A549 (cell line): ENCODE measurements at regions not wholly inside any gene's neighbourhood (a gene's known extent, or its start where the extent isn't known, plus 50 kb on each side); places are given as distances from the start of the nearest gene placed in this dataset.
A peak's percentile ranks its signal among the peaks of the same experiment; 100 is the strongest.

ENCODE experiments used
- CEBPB ChIP-seq, 2 experiments: fragments of >200 bp in 1 of 2; sonication (Bioruptor Twin) in 1 of 2; formaldehyde crosslinking in 1 of 2; IDR thresholded peaks; 2 replicates each; pipeline ENCODE4 v1.6.1; 2012 to 2016
- CTCF ChIP-seq: fragments of >200 bp; sonication (Bioruptor Twin); formaldehyde crosslinking; IDR thresholded peaks from 3 replicates; pipeline ENCODE4 v1.5.1; 2016
- ELK1 ChIP-seq: fragments of 150-350 bp; IDR thresholded peaks from 2 replicates; pipeline ENCODE4 v1.6.1; 2014; ENCODE audit warnings: low read depth, mild to moderate bottlenecking, low read length
- EP300 ChIP-seq, 2 experiments: fragments of >200 bp; sonication (Bioruptor Twin); formaldehyde crosslinking; IDR thresholded peaks; 2 replicates in 1 of 2; 3 replicates in 1 of 2; pipeline ENCODE4 v1.6.1; 2016 to 2017
- JUNB ChIP-seq: fragments of >200 bp; sonication (Bioruptor Twin); formaldehyde crosslinking; IDR thresholded peaks from 2 replicates; pipeline ENCODE4 v1.6.1; 2016
- MAX ChIP-seq: IDR thresholded peaks from 2 replicates; pipeline ENCODE4 v1.6.1; 2012
- MYC ChIP-seq: IDR thresholded peaks from 2 replicates; pipeline ENCODE4 v1.6.1; 2012; ENCODE audit warnings: mild to moderate bottlenecking, inconsistent platforms, low read length, improper control_type of control experiment, borderline replicate concordance
- POLR2A ChIP-seq: IDR thresholded peaks from 2 replicates; pipeline ENCODE4 v1.6.1; 2012; ENCODE audit warnings: mild to moderate bottlenecking, low read length
- ZC3H11A ChIP-seq: fragments of 450-650 bp; IDR thresholded peaks from 2 replicates; pipeline ENCODE4 v1.6.1; 2014; ENCODE audit warnings: antibody characterized with exemption, mild to moderate bottlenecking

GRCh38 chr5:100691548-100691947 lies 156.4 kb downstream of the FAM174A start:
- TF ChIP-seq POLR2A (no peak), CTCF (no peak), EP300 (IDR thresholded peaks at IDR 0.05) (no peak), MYC (no peak), ELK1 (no peak), JUNB (no peak; the same call in 1 of the 2 replicates), CEBPB (IDR thresholded peaks at IDR 0.05) (peak in 1 of 2 experiments; percentile 48; a peak in 1 of 4 replicates), ZC3H11A (no peak), MAX (no peak)
